Astrocyte of the spinal cord (primary cell): ENCODE measurements at regions not wholly inside any gene's neighbourhood (a gene's known extent, or its start where the extent isn't known, plus 50 kb on each side); places are given as distances from the start of the nearest gene placed in this dataset.

Experiments
- DNase-seq: peaks from one replicate; pipeline ENCODE4 v3.0.0; 2011; ENCODE audit warnings: low read depth, low spot score
- H3K4me3 ChIP-seq: 2 replicates; pipeline ENCODE4 v1.5.1; 2011; ENCODE audit warnings: low read depth, mild to moderate bottlenecking, low read length, moderate library complexity
- in situ Hi-C: cut with HindIII; loops from 2 replicates; pipeline ENCODE4 v1.10.0; 2017; ENCODE audit warnings: low sequenced_read_pairs
- TF ChIP-seq, protein P1 (sequence below): IDR thresholded peaks from 2 replicates; pipeline ENCODE4 v1.5.1; 2012; ENCODE audit warnings: low read depth, mild to moderate bottlenecking, low read length, inconsistent platforms

GRCh38 chr9:102049586-102050246 is 311.3 kb upstream of the GRIN3A start:
- DNase-seq = no peak
- in situ Hi-C loops = no loop called here
- no peak overlapping the region for H3K4me3 ChIP-seq
- TF ChIP-seq, protein P1, sequence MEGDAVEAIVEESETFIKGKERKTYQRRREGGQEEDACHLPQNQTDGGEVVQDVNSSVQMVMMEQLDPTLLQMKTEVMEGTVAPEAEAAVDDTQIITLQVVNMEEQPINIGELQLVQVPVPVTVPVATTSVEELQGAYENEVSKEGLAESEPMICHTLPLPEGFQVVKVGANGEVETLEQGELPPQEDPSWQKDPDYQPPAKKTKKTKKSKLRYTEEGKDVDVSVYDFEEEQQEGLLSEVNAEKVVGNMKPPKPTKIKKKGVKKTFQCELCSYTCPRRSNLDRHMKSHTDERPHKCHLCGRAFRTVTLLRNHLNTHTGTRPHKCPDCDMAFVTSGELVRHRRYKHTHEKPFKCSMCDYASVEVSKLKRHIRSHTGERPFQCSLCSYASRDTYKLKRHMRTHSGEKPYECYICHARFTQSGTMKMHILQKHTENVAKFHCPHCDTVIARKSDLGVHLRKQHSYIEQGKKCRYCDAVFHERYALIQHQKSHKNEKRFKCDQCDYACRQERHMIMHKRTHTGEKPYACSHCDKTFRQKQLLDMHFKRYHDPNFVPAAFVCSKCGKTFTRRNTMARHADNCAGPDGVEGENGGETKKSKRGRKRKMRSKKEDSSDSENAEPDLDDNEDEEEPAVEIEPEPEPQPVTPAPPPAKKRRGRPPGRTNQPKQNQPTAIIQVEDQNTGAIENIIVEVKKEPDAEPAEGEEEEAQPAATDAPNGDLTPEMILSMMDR = no peak

DNA sequence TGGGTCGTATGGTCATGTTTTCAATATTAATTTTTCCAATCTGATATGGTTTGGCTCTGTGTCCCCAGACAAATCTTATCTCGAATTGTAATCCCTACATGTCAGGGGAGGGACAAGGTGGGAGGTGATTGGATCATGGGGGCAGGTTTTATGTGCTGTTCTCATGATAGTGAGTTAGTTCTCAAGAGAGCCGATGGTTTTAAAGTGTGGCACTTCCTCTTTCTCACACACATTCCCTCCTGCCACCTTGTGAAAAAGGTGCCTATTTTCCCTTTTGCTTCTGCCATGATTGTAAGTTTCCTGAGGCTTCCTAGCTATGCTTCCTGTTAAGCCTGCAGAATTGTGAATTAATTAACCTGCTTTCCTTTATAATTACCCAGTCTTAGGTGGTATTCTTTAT is 309.1 kb upstream of the GRIN3A start:
- no peak for DNase-seq
- no peak overlapping the region for H3K4me3 ChIP-seq
- TF ChIP-seq, protein P1 = no peak
- in situ Hi-C loops = no loop called here

- TF ChIP-seq, protein P1 = no peak
These were observed 305.7 kb upstream of the GRIN3A start for GRCh38 chr9:102044133-102044532.

DNA sequence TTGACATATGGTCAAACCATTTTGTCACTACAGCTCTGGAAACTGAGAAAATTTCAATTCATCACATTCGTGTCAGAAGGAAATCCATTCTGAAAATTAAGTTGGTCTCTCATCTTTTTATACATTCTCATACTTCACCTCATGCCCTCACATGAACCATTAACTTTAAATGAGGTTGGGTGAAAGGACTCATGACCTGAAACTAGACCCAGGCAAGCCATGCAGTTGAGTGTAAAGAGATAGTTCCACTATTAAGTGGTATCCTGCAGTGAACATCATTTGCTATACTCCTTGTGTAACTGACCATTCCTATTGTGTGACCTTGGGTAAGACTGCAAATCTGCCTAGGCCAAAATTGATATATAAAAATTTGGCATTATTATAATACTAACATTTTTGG is 299.6 kb upstream of the GRIN3A start:
- H3K4me3 ChIP-seq = no peak overlapping the region
- TF ChIP-seq, protein P1 = no peak
- no peak for DNase-seq
- in situ Hi-C loops = no loop called here

More at GRCh38 chr9:102044133-102044532, 305.7 kb upstream of the GRIN3A start:
- in situ Hi-C loops = no loop called here
- H3K4me3 ChIP-seq = no peak overlapping the region
- DNase-seq = no peak

DNA sequence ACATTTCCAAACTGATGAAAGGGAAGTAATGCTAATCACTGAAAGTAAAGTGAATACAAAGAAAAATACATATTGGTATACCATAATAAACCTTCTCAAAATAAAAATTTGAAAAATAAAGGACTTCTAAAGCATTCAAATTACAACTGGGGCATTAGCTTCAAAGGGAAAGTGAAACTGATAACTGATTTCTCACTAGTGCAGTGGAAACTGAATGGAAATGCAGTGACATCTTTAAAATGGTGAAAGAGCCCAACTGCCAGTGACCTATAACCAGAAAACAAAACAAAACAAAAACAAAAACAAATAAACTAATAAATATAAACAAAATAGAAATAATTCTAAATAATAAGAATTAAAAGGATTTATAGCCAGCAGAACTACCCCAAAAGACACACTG is 297.5 kb upstream of the GRIN3A start:
- DNase-seq = no peak
- in situ Hi-C loops = no loop called here
- no peak overlapping the region for H3K4me3 ChIP-seq
- TF ChIP-seq, protein P1 = no peak

- H3K4me3 ChIP-seq = no peak overlapping the region
- in situ Hi-C loops = no loop called here
- TF ChIP-seq, protein P1 = no peak
- DNase-seq = no peak
These were observed 294.2 kb upstream of the GRIN3A start for GRCh38 chr9:102032614-102033013.
